HG02678 (cell line): ENCODE measurements at regions not wholly inside any gene's neighbourhood (a gene's known extent, or its start where the extent isn't known, plus 50 kb on each side); places are given as distances from the start of the nearest gene placed in this dataset.

Experiments
- ATAC-seq: cut with Tn5 transposase; IDR thresholded peaks from one replicate; pipeline ENCODE4 v1.9.1; 2021; ENCODE audit warnings: mild to moderate bottlenecking, moderate library complexity; ENCODE audit not compliant: unreplicated experiment

GRCh38 chr2:17084877-17085276 is 419.2 kb upstream of the CYRIA start:
- no peak for ATAC-seq

- no peak for ATAC-seq
These were observed 418.3 kb upstream of the CYRIA start for GRCh38 chr2:17083902-17084301.

GRCh38 chr2:17079262-17079661 is 413.6 kb upstream of the CYRIA start:
- ATAC-seq, result no peak

- ATAC-seq, result no peak
These were observed 410.9 kb upstream of the CYRIA start for GRCh38 chr2:17076533-17076932.

- ATAC-seq, result no peak
These were observed 405.1 kb upstream of the CYRIA start for GRCh38 chr2:17070711-17071110.

- no peak for ATAC-seq
These were observed 403.9 kb upstream of the CYRIA start for GRCh38 chr2:17069564-17069963.

- ATAC-seq, result no peak
These were observed 402.4 kb upstream of the CYRIA start for GRCh38 chr2:17068021-17068420.

- no peak for ATAC-seq
These were observed 399.9 kb upstream of the CYRIA start for GRCh38 chr2:17065536-17065935.

GRCh38 chr2:17061028-17061427 is 395.4 kb upstream of the CYRIA start:
- no peak for ATAC-seq

GRCh38 chr2:17059458-17059857 is 393.8 kb upstream of the CYRIA start:
- ATAC-seq, result no peak

GRCh38 chr2:17058772-17059402 is 393.3 kb upstream of the CYRIA start:
- no peak for ATAC-seq

GRCh38 chr2:17057109-17058017 is 391.7 kb upstream of the CYRIA start:
- ATAC-seq, result no peak

GRCh38 chr2:17056236-17056635 is 390.6 kb upstream of the CYRIA start:
- no peak for ATAC-seq

GRCh38 chr2:17052001-17052400 is 386.4 kb upstream of the CYRIA start:
- no peak for ATAC-seq

GRCh38 chr2:17051538-17051937 is 385.9 kb upstream of the CYRIA start:
- ATAC-seq, result no peak

GRCh38 chr2:17043173-17043572 is 377.5 kb upstream of the CYRIA start:
- ATAC-seq, result no peak

- ATAC-seq, result no peak
These were observed 370.7 kb upstream of the CYRIA start for GRCh38 chr2:17036361-17036760.

- no peak for ATAC-seq
These were observed 369.4 kb upstream of the CYRIA start for GRCh38 chr2:17035010-17035409.

GRCh38 chr2:17030047-17030446 is 364.4 kb upstream of the CYRIA start:
- ATAC-seq, result no peak

GRCh38 chr2:17012297-17012696 is 346.7 kb upstream of the CYRIA start:
- no peak for ATAC-seq

- ATAC-seq, result no peak
These were observed 344.5 kb upstream of the CYRIA start for GRCh38 chr2:17010104-17010503.

GRCh38 chr2:17000184-17000482 is 334.5 kb upstream of the CYRIA start:
- ATAC-seq, result no peak
